HG02973 (cell line): ENCODE measurements at regions not wholly inside any gene's neighbourhood (a gene's known extent, or its start where the extent isn't known, plus 50 kb on each side); places are given as distances from the start of the nearest gene placed in this dataset.

ENCODE experiments used
- ATAC-seq: cut with Tn5 transposase; IDR thresholded peaks from one replicate; pipeline ENCODE4 v1.9.1; 2021; ENCODE audit warnings: moderate library complexity; ENCODE audit not compliant: unreplicated experiment

- no peak for ATAC-seq
Measured at GRCh38 chr18:44467718-44468117, 213.0 kb upstream of the SETBP1 start.

GRCh38 chr18:44473394-44474066, 207.2 kb upstream of the SETBP1 start:
- no peak for ATAC-seq

GRCh38 chr18:44474067-44474411, 206.6 kb upstream of the SETBP1 start:
- ATAC-seq = no peak

GRCh38 chr18:44474591-44474990, 206.1 kb upstream of the SETBP1 start:
- ATAC-seq = no peak

GRCh38 chr18:44482761-44483160, 197.9 kb upstream of the SETBP1 start:
- no peak for ATAC-seq

GRCh38 chr18:44495151-44495550, 185.5 kb upstream of the SETBP1 start:
- peak; percentile 54 for ATAC-seq

- no peak for ATAC-seq
Measured at GRCh38 chr18:44497311-44497710, 183.4 kb upstream of the SETBP1 start.

GRCh38 chr18:44497757-44498490, 182.8 kb upstream of the SETBP1 start:
- no peak for ATAC-seq

- no peak for ATAC-seq
Measured at GRCh38 chr18:44500808-44501610, 179.7 kb upstream of the SETBP1 start.

GRCh38 chr18:44502221-44502620, 178.5 kb upstream of the SETBP1 start:
- ATAC-seq = no peak

GRCh38 chr18:44502790-44503189, 177.9 kb upstream of the SETBP1 start:
- no peak for ATAC-seq

GRCh38 chr18:44503854-44504253, 176.8 kb upstream of the SETBP1 start:
- no peak for ATAC-seq

- ATAC-seq = peak; percentile 67
Measured at GRCh38 chr18:44507729-44508325, 172.9 kb upstream of the SETBP1 start.

- no peak for ATAC-seq
Measured at GRCh38 chr18:44508474-44508873, 172.2 kb upstream of the SETBP1 start.

GRCh38 chr18:44509048-44509447, 171.6 kb upstream of the SETBP1 start:
- ATAC-seq = no peak

- ATAC-seq = no peak
Measured at GRCh38 chr18:44510390-44510789, 170.3 kb upstream of the SETBP1 start.

- no peak for ATAC-seq
Measured at GRCh38 chr18:44513233-44513632, 167.5 kb upstream of the SETBP1 start.

GRCh38 chr18:44514106-44514505, 166.6 kb upstream of the SETBP1 start:
- no peak for ATAC-seq

- ATAC-seq = no peak
Measured at GRCh38 chr18:44514766-44515165, 165.9 kb upstream of the SETBP1 start.

GRCh38 chr18:44516450-44516849, 164.2 kb upstream of the SETBP1 start:
- ATAC-seq = no peak

GRCh38 chr18:44517136-44517535, 163.6 kb upstream of the SETBP1 start:
- ATAC-seq = no peak
